ENCODE measurements at regions not wholly inside any gene's neighbourhood (a gene's known extent, or its start where the extent isn't known, plus 50 kb on each side); places are given as distances from the start of the nearest gene placed in this dataset.

DNA sequence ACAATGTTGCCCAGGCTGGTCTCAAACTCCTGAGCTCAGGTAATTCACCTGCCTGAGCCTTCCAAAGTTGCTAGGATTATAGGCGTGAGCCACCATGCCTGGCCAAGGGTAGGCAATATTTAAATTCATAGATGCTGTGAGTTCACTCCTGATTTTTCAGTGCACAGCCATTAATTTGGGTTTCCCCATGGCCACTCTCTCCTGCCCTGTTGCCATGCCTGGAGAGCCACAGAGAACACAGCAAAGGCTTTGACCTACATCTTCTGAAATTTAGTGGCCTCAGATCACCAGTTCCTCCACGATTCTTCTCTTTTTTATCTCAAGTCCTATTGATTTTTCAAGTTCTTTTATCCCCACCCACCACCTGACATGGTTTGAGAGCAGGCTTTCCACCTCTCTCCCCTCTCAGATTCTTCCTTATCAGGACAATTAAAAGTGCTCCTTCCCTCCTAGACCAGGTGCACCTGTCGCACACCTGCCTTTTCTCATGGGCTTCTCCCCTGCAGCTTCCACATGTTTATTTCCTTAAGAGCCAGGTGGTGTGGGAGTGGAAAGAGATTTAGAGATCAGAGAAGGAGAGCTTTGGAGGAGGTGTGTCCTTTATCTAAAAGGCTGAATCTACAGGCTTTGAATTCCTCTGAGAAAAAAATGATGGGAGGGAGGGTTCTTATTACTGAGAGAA lies 123.8 kb downstream of the ADRA2A start:
- no peak for DNase-seq (ENCODE audit: low read depth in 2 of 2, low spot score in 1 of 2)

DNA sequence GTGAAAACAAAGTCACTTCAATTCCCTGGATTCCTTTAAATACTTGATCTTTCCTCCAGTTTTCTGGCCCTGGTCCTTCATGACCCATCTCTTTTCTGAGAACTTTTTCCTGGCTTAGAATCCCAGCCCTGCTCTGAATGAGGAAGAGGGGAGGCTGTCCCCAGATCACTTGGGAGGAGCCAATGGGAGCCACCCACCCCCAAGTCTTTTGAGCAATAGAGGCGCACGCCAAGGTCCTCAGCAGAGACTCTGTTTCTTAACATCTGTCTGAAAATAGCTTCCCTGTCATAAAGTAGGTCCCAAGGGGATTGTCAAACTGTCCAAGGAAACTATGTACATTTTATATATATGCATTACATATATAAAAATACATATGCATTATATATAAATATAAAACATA lies 126.8 kb downstream of the ADRA2A start:
- no peak for DNase-seq (ENCODE audit: low read depth in 2 of 2, low spot score in 1 of 2)

- no peak for DNase-seq (ENCODE audit: low read depth in 2 of 2, low spot score in 1 of 2)
Measured at GRCh38 chr10:111204838-111205237, 128.0 kb downstream of the ADRA2A start.

DNA sequence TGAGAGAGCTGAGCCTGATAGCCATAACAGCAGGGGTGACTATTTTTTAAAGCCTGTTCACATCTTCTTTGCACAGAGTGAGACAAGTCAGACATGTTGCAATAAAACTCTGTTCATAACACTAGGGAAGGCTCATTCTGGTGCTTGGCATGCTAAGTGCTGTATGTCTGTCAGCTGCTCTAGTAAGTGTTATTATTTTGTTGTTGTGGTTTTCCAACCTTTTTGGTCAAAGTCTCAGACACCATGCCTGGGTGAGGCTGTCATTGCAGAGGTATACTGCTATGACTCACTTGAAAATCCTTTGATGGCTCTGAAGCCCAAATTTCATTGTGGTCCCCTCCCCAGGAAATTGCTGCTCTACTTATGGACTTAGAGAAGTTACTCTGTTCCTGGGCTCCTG lies 129.7 kb downstream of the ADRA2A start:
- no peak for DNase-seq (ENCODE audit: low read depth in 2 of 2, low spot score in 1 of 2)

DNA sequence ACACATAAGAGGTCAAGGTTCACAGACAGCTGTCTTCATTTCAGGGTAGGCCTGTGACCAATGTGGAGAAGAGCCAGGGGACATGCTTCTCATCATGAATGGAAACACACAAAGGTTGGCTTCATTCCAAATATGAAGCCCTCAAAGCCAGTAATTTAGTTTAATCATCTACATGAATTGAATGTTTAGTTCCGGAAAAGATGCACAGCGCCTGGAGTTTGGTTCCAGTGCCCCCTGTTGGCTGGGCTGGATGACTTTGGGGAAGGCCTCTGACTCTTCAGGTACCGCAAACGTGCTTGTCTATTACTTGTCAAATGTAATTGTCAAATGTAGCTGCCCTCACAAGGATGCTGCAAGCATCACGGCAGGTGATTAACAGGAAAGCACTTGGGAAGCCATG lies 130.7 kb downstream of the ADRA2A start:
- DNase-seq (ENCODE audit: low read depth in 2 of 2, low spot score in 1 of 2): no peak

- DNase-seq (ENCODE audit: low read depth in 2 of 2, low spot score in 1 of 2): no peak
Measured at GRCh38 chr10:111208951-111209350, 132.1 kb downstream of the ADRA2A start.

GRCh38 chr10:111209692-111210091 lies 132.9 kb downstream of the ADRA2A start:
- no peak for DNase-seq (ENCODE audit: low read depth in 2 of 2, low spot score in 1 of 2)

DNA sequence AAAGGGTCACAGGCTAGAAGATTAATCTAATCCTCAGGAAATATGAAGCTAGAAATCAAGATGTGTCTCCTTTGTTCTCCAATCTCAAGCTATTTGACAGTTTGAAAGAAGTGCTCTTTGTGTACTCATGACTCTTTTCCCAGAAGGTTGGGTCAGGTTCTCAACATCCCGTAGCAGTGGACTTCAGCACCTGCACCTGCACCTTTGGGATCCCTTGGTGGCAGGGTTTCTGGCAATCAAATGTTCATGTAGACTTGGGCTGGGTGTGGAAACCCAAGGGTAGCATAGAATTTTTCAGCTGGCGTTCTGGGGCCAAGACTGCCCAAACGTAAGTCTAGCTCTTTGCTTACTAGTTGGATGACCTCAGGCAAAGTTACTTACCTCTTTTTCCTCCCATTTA lies 134.4 kb downstream of the ADRA2A start:
- DNase-seq (ENCODE audit: low read depth in 2 of 2, low spot score in 1 of 2): no peak

- DNase-seq (ENCODE audit: low read depth in 2 of 2, low spot score in 1 of 2): no peak
Measured at GRCh38 chr10:111211706-111212105, 134.9 kb downstream of the ADRA2A start.

DNA sequence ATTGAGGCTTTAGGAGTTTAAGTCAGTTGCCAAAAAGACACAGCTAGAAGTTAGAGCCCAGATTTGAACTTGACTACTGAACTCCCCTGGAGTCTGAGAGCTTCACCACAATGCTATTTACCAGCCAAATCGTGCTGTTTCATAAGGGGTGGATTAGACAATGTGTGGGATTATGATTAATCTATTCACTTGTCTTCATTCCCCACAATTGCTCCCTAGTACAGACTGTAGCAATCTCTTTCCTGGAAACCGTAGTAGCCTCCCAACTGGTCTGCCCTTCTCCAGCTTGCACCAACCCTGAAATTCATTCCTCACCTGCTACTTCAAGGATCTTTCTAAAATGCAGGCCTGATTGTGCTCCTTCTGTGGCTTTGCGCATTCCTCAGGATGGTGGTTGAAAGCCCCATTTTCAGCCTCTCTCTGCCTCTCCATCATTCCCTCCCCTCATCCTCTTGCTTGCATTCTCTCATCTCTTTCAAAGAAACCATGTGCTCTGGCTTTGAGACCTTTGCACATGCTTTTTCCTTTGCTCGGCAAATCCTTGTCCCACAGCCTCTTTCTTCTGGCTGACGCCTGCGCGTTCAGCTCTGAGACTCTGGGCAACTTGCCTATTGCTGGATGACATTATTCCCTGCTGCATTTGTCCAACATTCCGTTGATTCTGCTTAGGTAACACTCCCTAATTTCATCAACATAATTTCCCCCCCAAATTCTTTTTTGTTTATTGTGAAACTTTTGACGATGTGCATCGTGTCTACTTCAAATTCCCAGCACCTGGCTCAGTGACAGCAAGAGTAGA lies 145.1 kb downstream of the ADRA2A start:
- no peak for DNase-seq (ENCODE audit: low read depth in 2 of 2, low spot score in 1 of 2)

GRCh38 chr10:111222961-111223360 lies 146.1 kb downstream of the ADRA2A start:
- DNase-seq (ENCODE audit: low read depth in 2 of 2, low spot score in 1 of 2): no peak

DNA sequence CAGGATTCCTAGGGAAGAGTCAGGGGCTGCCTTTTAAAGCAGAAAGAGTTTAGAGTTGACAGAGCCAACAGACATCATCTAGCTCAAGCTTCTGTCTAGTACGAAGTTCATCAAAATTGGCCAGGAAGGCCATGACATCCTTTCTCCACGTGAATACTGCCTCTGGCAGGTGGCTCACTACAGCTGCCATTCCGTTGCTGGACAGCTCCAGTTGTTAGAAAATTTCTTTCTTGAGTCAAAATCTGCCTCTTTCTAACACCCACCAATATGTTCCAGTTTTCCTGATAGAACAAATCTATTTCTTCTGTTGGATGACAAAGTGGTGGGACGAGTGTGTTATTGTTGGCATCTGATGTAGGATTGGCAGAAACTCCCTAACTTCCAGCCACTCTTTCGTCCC lies 154.9 kb downstream of the ADRA2A start:
- DNase-seq (ENCODE audit: low read depth in 2 of 2, low spot score in 1 of 2): no peak

DNA sequence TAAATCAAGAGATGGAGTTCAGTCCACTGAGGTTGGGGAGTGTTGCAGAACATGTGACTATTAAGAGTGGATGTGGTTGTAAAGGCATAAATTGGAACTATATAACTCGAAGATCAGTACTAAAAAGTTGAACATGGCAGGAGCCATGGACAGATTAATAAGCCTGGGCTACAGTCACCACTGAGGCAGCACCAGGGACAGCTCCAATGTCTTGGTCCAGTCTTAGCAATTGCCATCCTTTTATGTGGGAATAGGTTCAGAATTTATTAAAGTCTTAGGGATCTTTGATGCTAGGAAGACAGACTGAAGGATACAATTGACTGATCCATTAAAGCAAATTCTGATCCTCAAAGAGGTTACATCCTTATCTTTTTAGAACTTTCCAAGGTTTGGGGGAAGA lies 156.6 kb downstream of the ADRA2A start:
- no peak for DNase-seq (ENCODE audit: low read depth in 2 of 2, low spot score in 1 of 2)

GRCh38 chr10:111234234-111234913 lies 157.5 kb downstream of the ADRA2A start:
- no peak for DNase-seq (ENCODE audit: low read depth in 2 of 2, low spot score in 1 of 2)

GRCh38 chr10:111234914-111235302 lies 158.1 kb downstream of the ADRA2A start:
- DNase-seq (ENCODE audit: low read depth in 2 of 2, low spot score in 1 of 2): no peak

DNA sequence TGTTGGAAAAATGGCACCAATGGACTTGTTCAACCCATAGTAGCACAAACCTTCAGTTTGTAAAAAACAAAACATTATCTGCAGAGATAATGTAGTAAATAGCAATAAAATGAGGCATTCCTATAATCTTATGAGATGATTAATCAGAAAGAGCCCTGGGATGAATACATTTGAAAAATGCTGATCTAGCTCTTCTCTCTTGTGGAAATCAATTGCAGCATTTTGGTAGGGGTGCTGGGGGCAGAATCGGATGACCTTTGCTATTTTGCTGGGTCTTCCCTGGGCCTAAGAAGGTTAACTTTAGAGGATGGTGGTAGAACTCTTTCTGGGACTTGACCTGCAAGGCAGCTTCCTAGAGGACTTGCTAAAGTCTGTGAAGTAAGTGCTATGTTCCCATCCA lies 163.5 kb downstream of the ADRA2A start:
- DNase-seq (ENCODE audit: low read depth in 2 of 2, low spot score in 1 of 2): no peak

- DNase-seq (ENCODE audit: low read depth in 2 of 2, low spot score in 1 of 2): no peak
Measured at GRCh38 chr10:111243126-111243525, 166.3 kb downstream of the ADRA2A start.

DNA sequence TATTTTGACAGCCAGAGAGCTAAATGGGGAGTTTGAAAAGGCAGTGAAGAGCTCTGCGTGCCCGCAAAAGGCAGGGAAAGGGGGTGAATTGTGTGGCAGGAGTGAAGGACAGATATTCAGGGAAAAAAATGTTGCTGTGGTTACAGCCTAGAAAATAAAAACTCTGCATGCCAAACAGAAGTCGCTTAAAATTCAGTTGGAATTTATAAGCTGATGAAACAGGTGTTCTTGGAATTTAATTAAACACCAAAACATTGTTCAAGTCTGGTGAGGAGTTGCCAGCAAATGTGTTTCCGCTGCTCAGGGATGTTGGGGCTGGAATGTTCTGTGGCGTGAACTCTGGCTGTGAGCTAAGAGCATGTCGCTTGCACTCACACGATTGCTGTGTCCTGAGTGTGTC lies 169.3 kb downstream of the ADRA2A start:
- no peak for DNase-seq (ENCODE audit: low read depth in 2 of 2, low spot score in 1 of 2)

DNA sequence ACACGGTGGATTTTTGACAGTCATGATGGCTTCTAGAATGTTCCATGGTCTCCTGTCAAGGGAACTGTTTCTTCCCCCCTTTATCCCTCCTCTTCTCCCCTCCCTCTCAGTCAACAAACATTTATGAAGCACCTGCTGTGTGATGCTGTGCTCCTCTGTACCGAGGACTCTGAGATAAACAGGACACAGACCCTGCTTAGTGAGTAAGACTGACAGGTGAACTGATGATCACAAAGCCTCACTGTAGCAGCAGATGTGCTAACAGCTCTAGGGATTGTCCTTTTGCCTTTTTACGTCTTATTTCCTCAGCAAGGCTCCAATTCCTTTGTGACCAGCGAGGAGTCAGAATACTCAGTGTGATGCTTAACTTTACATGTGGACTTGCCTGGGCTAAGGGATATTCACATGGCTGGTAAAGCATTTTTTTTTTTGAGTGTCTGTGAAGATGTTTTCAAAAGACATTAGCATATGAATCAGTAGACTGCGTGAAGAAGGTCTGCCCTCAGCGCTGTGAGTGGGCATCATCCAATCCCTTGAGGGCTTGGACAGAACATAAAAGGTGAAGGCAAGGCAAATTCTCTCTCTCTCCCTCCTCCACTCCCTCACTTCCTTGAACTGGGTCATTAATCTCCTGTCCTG lies 170.1 kb downstream of the ADRA2A start:
- DNase-seq (ENCODE audit: low read depth in 2 of 2, low spot score in 1 of 2): no peak

DNA sequence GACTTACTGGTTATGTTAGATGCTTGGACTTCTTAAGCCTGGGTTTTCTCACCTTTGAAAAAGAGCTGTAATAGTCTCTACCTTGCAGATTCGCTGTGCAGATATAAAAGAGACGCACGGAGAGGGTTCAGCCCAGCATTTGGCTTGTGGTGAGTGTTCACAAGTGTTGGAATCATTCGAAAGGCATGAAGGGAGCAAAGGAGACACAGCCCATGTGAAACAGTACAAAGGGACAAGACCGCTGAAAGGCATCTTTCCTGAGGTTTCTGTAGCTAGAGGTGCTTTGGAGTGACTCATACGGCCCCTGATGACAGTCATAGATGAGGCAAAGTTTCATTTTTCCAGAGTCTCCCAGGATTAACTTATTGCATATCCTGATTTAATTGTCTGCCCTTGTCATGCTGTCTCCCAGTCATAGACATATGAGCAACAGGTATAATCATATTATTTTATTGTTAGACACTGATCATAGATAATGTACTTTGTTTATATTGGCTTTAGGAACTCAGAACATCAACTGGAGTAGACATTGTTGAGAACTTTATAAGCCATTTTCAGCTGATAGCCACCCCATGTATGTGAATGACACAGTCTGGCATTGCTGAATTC lies 171.1 kb downstream of the ADRA2A start:
- no peak for DNase-seq (ENCODE audit: low read depth in 2 of 2, low spot score in 1 of 2)

DNA sequence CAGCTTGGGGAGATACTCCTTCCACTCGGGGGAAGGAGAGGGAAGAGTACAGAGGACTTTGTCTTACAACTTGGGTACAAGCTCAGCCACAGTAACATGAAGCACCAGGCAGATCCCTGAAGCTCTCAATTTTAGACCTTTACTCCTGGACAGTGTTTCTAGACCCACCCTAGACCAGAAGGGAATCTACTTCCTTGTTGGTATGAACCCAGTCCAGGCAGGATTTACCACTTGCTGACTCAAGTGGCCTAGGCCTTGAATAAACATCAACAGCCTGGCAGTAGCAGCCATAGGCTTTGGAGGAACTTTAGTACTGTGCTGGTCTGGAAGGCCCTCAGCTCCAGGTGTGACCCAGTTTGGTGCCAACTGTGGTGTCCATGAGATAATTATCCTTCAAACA lies 173.1 kb downstream of the ADRA2A start:
- DNase-seq (ENCODE audit: low read depth in 2 of 2, low spot score in 1 of 2): no peak

Data from stimulated activated CD8-positive, alpha-beta memory T cell treated with anti-CD3 and anti-CD28 coated beads, Interleukin-4, amount 100 ng/mL, for 1 hour (primary cell).